Spleen (tissue), 11 donors: ENCODE measurements at regions not wholly inside any gene's neighbourhood (a gene's known extent, or its start where the extent isn't known, plus 50 kb on each side); places are given as distances from the start of the nearest gene placed in this dataset.

Source experiments
- DNase-seq: peaks from one replicate; pipeline ENCODE4 v3.0.0-alpha.2; 2020
- H3K27ac ChIP-seq, 8 donors: fragments of 200-600 bp; sonication (generic) in 7 of 8; 1 replicate in 4 of 8; 2 replicates in 4 of 8; pipeline versions ENCODE4 v1.5.0 to v1.8.0; 2016 to 2021; ENCODE audit warnings: inconsistent platforms in 4 of 8, mild to moderate bottlenecking in 4 of 8, moderate library complexity in 1 of 8
- H3K27me3 ChIP-seq, 7 donors: fragments of 200-600 bp; sonication (generic) in 6 of 7; replicated peaks in 1 of 7; 1 replicate in 4 of 7; 2 replicates in 3 of 7; pipeline versions ENCODE4 v1.5.0 to v1.8.0; 2016 to 2021; ENCODE audit warnings: inconsistent platforms in 3 of 7, mild to moderate bottlenecking in 1 of 7
- H3K36me3 ChIP-seq, 6 donors: fragments of 200-600 bp; sonication (generic) in 5 of 6; 1 replicate in 4 of 6; 2 replicates in 2 of 6; pipeline versions ENCODE4 v1.5.0 to v1.8.0; 2016 to 2021; ENCODE audit warnings: inconsistent platforms in 2 of 6
- H3K4me1 ChIP-seq, 6 donors: fragments of 200-600 bp; sonication (generic) in 5 of 6; 1 replicate in 3 of 6; 2 replicates in 3 of 6; pipeline versions ENCODE4 v1.5.0 to v1.8.0; 2016 to 2021; ENCODE audit warnings: inconsistent platforms in 3 of 6
- H3K4me3 ChIP-seq, 8 donors: fragments of 200-600 bp; sonication (generic) in 7 of 8; 1 replicate in 4 of 8; 2 replicates in 4 of 8; pipeline versions ENCODE4 v1.5.0 to v1.8.0; 2016 to 2021; ENCODE audit warnings: inconsistent platforms in 4 of 8, mild to moderate bottlenecking in 4 of 8, moderate library complexity in 2 of 8
- H3K9me3 ChIP-seq, 8 donors: fragments of 200-600 bp; sonication (generic) in 7 of 8; 1 replicate in 4 of 8; 2 replicates in 4 of 8; pipeline versions ENCODE4 v1.5.0 to v1.8.0; 2016 to 2021; ENCODE audit warnings: inconsistent platforms in 4 of 8
- POLR2A ChIP-seq, 3 donors: fragments of 450-650 bp; IDR thresholded peaks; one replicate each; pipeline ENCODE4 v1.5.1; 2017; ENCODE audit warnings: antibody characterized with exemption in 3 of 3, mild to moderate bottlenecking in 1 of 3
- POLR2AphosphoS5 ChIP-seq, 3 donors: sonication (generic); formaldehyde crosslinking; IDR thresholded peaks; one replicate each; pipeline ENCODE4 v1.5.1; 2017; ENCODE audit warnings: antibody characterized with exemption in 3 of 3
- WGBS, 5 donors: extraction: QIAGEN DNeasy Blood & Tissue Kit in 3 of 5; methylation state at CpG; one replicate each; pipeline versions ENCODE4 v1.1.5 to v1.1.7; 2013 to 2018; 5-methylcytosine and 5-hydroxymethylcytosine counted together
- intact Hi-C: fragments of 100-400 bp; cut with DNase I; formaldehyde crosslinking; loops from one replicate; pipeline ENCODE4 v1.15.0; 2023; ENCODE audit warnings: low total_unique reads
- TF ChIP-seq, protein P1 (sequence below), 11 experiments: fragments of 200-600 bp in 7 of 11; fragments of 450-650 bp in 4 of 11; sonication (generic) in 4 of 11; IDR thresholded peaks in 8 of 11; conservative IDR thresholded peaks in 3 of 11; 1 replicate in 7 of 11; 2 replicates in 4 of 11; pipeline versions ENCODE4 v1.4.0 to v1.8.0; 2016 to 2021; ENCODE audit warnings: antibody characterized with exemption in 11 of 11, inconsistent platforms in 4 of 11, mild to moderate bottlenecking in 1 of 11
- donor health status: healthy with polysubstance abuse.
- donor health status: DM: no; HTN: no; CAD: no; lungs with moderate emphysema.
- donor health status: DM: no; HTN: no; CAD: no.
- donor health status: Bipolar disorder and iron deficiency.
- donor health status: healthy.
- donor health status: DM: no; HTN: no; CAD: no.
- donor health status: DM: yes; HTN: yes; CAD: no.

GRCh38 chr13:33537676-33538075 is 252.1 kb upstream of the STARD13 start:
- peak overlapping the region in 4 of 8 donors; percentile 4 to 43 (median 12) for H3K27ac ChIP-seq
- no peaks in the 10 kb centered on the region for H3K36me3 ChIP-seq
- H3K27me3 ChIP-seq: no peaks in the 10 kb centered on the region
- H3K9me3 ChIP-seq: no peaks in the 10 kb centered on the region
- intact Hi-C loops: loop anchor here (10.0 kb wide), 1 partner anchor 303 kb away; no protein-coding TSS in a partner anchor
- WGBS, 5 donors: 55 to 85% (median 68%) methylated on average over 2 of the region's 2 CpGs
- TF ChIP-seq, protein P1, sequence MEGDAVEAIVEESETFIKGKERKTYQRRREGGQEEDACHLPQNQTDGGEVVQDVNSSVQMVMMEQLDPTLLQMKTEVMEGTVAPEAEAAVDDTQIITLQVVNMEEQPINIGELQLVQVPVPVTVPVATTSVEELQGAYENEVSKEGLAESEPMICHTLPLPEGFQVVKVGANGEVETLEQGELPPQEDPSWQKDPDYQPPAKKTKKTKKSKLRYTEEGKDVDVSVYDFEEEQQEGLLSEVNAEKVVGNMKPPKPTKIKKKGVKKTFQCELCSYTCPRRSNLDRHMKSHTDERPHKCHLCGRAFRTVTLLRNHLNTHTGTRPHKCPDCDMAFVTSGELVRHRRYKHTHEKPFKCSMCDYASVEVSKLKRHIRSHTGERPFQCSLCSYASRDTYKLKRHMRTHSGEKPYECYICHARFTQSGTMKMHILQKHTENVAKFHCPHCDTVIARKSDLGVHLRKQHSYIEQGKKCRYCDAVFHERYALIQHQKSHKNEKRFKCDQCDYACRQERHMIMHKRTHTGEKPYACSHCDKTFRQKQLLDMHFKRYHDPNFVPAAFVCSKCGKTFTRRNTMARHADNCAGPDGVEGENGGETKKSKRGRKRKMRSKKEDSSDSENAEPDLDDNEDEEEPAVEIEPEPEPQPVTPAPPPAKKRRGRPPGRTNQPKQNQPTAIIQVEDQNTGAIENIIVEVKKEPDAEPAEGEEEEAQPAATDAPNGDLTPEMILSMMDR (IDR thresholded peaks at IDR 0.05 in 8 of 11, conservative IDR thresholded peaks at IDR 0.05 in 3 of 11): no peak
- TF ChIP-seq POLR2A (IDR thresholded peaks at IDR 0.05): no peak
- peaks cover 6 to 44% (median 19%) of the 10 kb centered on the region in 6 donors for H3K4me1 ChIP-seq
- DNase-seq: no peak
- no peak overlapping the region for H3K4me3 ChIP-seq

GRCh38 chr13:33541456-33541855 is 255.9 kb upstream of the STARD13 start:
- intact Hi-C loops: no loop called here

DNA sequence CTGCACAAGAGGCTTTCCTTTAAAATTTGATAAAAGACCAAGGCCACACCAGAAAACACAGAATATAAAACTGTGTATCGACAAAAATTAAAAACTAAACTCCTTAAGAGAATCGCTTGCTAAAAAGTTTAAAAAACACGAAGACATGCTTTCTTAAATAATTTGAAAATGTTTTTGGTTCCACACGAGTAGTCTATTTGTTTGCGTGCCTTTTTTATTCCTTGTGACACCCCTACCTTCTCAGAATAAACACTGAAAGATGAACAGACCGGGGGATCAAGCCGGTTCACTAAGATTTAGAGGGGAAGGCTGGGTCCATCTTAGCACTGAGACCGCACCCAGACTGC is 256.4 kb upstream of the STARD13 start:
- DNase-seq: no peak

More at GRCh38 chr13:33541456-33541855, 255.9 kb upstream of the STARD13 start:
- Histone ChIP-seq H3K27me3 (no peaks in the 10 kb centered on the region), H3K36me3 (no peaks in the 10 kb centered on the region), H3K4me3 (peak overlapping the region in 4 of 8 donors; percentile 37 to 69 (median 40)), H3K4me1 (peaks cover 18 to 51% (median 31%) of the 10 kb centered on the region in 6 donors), H3K9me3 (no peaks in the 10 kb centered on the region), H3K27ac (peak overlapping the region; percentile 90 to 99 (median 97))
- 78 to 85% (median 82%) methylated on average over 7 of the region's 7 CpGs for WGBS, 5 donors
- no peak for DNase-seq
- TF ChIP-seq POLR2A (IDR thresholded peaks at IDR 0.05): no peak
- TF ChIP-seq, protein P1 (IDR thresholded peaks at IDR 0.05 in 8 of 11, conservative IDR thresholded peaks at IDR 0.05 in 3 of 11): no peak

GRCh38 chr13:33542309-33543088 is 256.9 kb upstream of the STARD13 start:
- intact Hi-C loops: no loop called here
- Histone ChIP-seq H3K4me3 (peak overlapping the region; percentile 6 to 69 (median 36)), H3K9me3 (no peaks in the 10 kb centered on the region), H3K27me3 (no peaks in the 10 kb centered on the region), H3K4me1 (peaks cover 18 to 45% (median 31%) of the 10 kb centered on the region in 6 donors), H3K27ac (peak overlapping the region; percentile 90 to 99 (median 97)), H3K36me3 (no peaks in the 10 kb centered on the region)
- 0 to 1% (median 0%) methylated on average over 39 to 70 of the region's 70 CpGs for WGBS, 5 donors
- TF ChIP-seq, protein P1 (IDR thresholded peaks at IDR 0.05 in 8 of 11, conservative IDR thresholded peaks at IDR 0.05 in 3 of 11): peak; percentile 89 to 98 (median 95)
- TF ChIP-seq POLR2AphosphoS5 (IDR thresholded peaks at IDR 0.05) (peak; percentile 95 to 98 (median 95)), POLR2A (IDR thresholded peaks at IDR 0.05) (peak in 1 of 3 donors; percentile 37)
- peak; percentile 99 for DNase-seq

More for the DNA sequence above, 256.4 kb upstream of the STARD13 start:
- Histone ChIP-seq H3K36me3 (no peaks in the 10 kb centered on the region), H3K9me3 (no peaks in the 10 kb centered on the region), H3K27me3 (no peaks in the 10 kb centered on the region), H3K4me3 (peak overlapping the region in 7 of 8 donors; percentile 7 to 69 (median 37)), H3K27ac (peak overlapping the region; percentile 90 to 99 (median 97)), H3K4me1 (peaks cover 18 to 46% (median 31%) of the 10 kb centered on the region in 6 donors)
- 8 to 15% (median 13%) methylated on average over 8 of the region's 8 CpGs for WGBS, 5 donors
- intact Hi-C loops: no loop called here
- TF ChIP-seq, protein P1 (IDR thresholded peaks at IDR 0.05 in 8 of 11, conservative IDR thresholded peaks at IDR 0.05 in 3 of 11): no peak
- no peak for TF ChIP-seq POLR2AphosphoS5 (IDR thresholded peaks at IDR 0.05)
